ENCODE measurements at regions not wholly inside any gene's neighbourhood (a gene's known extent, or its start where the extent isn't known, plus 50 kb on each side); places are given as distances from the start of the nearest gene placed in this dataset.
A peak's percentile ranks its signal among the peaks of the same experiment; 100 is the strongest.

GRCh38 chr5:82806513-82806912, 270.7 kb downstream of the TMEM167A start:
- DNase-seq (ENCODE audit: low spot score), result no peak
- no peak for TF ChIP-seq CTCF (IDR thresholded peaks at IDR 0.05; ENCODE audit: extremely low read depth, insufficient read depth, missing control alignments)
- in situ Hi-C loops (cut with MboI; ENCODE audit: low pct_unique_long_range_greater_than_20kb, low sequenced_read_pairs, unreplicated experiment), result no loop called here

- in situ Hi-C loops (cut with MboI; ENCODE audit: low pct_unique_long_range_greater_than_20kb, low sequenced_read_pairs, unreplicated experiment), result no loop called here
These were observed 273.0 kb downstream of the TMEM167A start for GRCh38 chr5:82804155-82804690.

GRCh38 chr5:82802954-82803353, 274.2 kb downstream of the TMEM167A start:
- peak; percentile 11 for DNase-seq (ENCODE audit: low spot score)
- no peak for TF ChIP-seq CTCF (IDR thresholded peaks at IDR 0.05; ENCODE audit: extremely low read depth, insufficient read depth, missing control alignments)
- in situ Hi-C loops (cut with MboI; ENCODE audit: low pct_unique_long_range_greater_than_20kb, low sequenced_read_pairs, unreplicated experiment), result no loop called here

More at GRCh38 chr5:82804155-82804690, 273.0 kb downstream of the TMEM167A start:
- TF ChIP-seq CTCF (IDR thresholded peaks at IDR 0.05; ENCODE audit: extremely low read depth, insufficient read depth, missing control alignments), result no peak
- DNase-seq (ENCODE audit: low spot score), result no peak

GRCh38 chr5:82800826-82801225, 276.4 kb downstream of the TMEM167A start:
- DNase-seq (ENCODE audit: low spot score), result no peak
- in situ Hi-C loops (cut with MboI; ENCODE audit: low pct_unique_long_range_greater_than_20kb, low sequenced_read_pairs, unreplicated experiment), result no loop called here
- no peak for TF ChIP-seq CTCF (IDR thresholded peaks at IDR 0.05; ENCODE audit: extremely low read depth, insufficient read depth, missing control alignments)

GRCh38 chr5:82799361-82800077, 277.7 kb downstream of the TMEM167A start:
- DNase-seq (ENCODE audit: low spot score), result no peak
- in situ Hi-C loops (cut with MboI; ENCODE audit: low pct_unique_long_range_greater_than_20kb, low sequenced_read_pairs, unreplicated experiment), result no loop called here
- peak; percentile 10 for TF ChIP-seq CTCF (IDR thresholded peaks at IDR 0.05; ENCODE audit: extremely low read depth, insufficient read depth, missing control alignments)

- no peak for TF ChIP-seq CTCF (IDR thresholded peaks at IDR 0.05; ENCODE audit: extremely low read depth, insufficient read depth, missing control alignments)
- in situ Hi-C loops (cut with MboI; ENCODE audit: low pct_unique_long_range_greater_than_20kb, low sequenced_read_pairs, unreplicated experiment), result no loop called here
- DNase-seq (ENCODE audit: low spot score), result no peak
These were observed 278.5 kb downstream of the TMEM167A start for GRCh38 chr5:82798676-82799075.
